Psoas muscle (tissue), 7 donors: ENCODE measurements at regions not wholly inside any gene's neighbourhood (a gene's known extent, or its start where the extent isn't known, plus 50 kb on each side); places are given as distances from the start of the nearest gene placed in this dataset.

ENCODE experiments used
- ATAC-seq, 4 donors: fragments of 200-7000 bp; cut with Tn5 transposase; one replicate each; pipeline ENCODE4 v1.9.1; 2020; ENCODE audit warnings: moderate library complexity in 3 of 4, mild to moderate bottlenecking in 2 of 4
- DNase-seq, 2 donors: peaks; one replicate each; pipeline ENCODE4 v3.0.0-alpha.2; 2020
- H3K27ac ChIP-seq: fragments of 200-600 bp; one replicate; pipeline ENCODE4 v1.8.0; 2022
- H3K27me3 ChIP-seq, 3 donors: fragments of 200-600 bp in 1 of 3; one replicate each; pipeline versions ENCODE4 v1.6.1 to v1.8.0; 2013 to 2022; ENCODE audit warnings: low read length in 2 of 3, mild to moderate bottlenecking in 2 of 3, moderate library complexity in 1 of 3; ENCODE audit not compliant: insufficient read depth in 3 of 3
- H3K36me3 ChIP-seq, 2 donors: fragments of 200-600 bp in 1 of 2; one replicate each; pipeline versions ENCODE4 v1.6.1 to v1.8.0; 2013 to 2022; ENCODE audit warnings: low read depth in 1 of 2, mild to moderate bottlenecking in 1 of 2, moderate library complexity in 1 of 2; ENCODE audit not compliant: insufficient read depth in 1 of 2
- H3K4me1 ChIP-seq: fragments of 200-600 bp; one replicate; pipeline ENCODE4 v1.8.0; 2022
- H3K4me3 ChIP-seq: fragments of 200-600 bp; one replicate; pipeline ENCODE4 v1.8.0; 2022; ENCODE audit warnings: mild to moderate bottlenecking
- H3K9me3 ChIP-seq: fragments of 200-600 bp; one replicate; pipeline ENCODE4 v1.8.0; 2022
- WGBS, 3 donors: extraction: QIAGEN DNeasy Blood & Tissue Kit; methylation state at CpG; one replicate each; pipeline versions ENCODE4 v1.1.6 to v1.1.7; 2013; 5-methylcytosine and 5-hydroxymethylcytosine counted together
- intact Hi-C, 2 donors: fragments of 100-400 bp; cut with DNase I; formaldehyde crosslinking; loops; one replicate each; pipeline versions ENCODE4 v1.11.0 to v1.14.2; 2022
- TF ChIP-seq, protein P1 (sequence below): fragments of 200-600 bp; IDR thresholded peaks from one replicate; pipeline ENCODE4 v1.8.0; 2022; ENCODE audit warnings: antibody characterized with exemption
- donor health status: healthy with polysubstance abuse.
- donor health status: DM: no; HTN: no; CAD: no; lungs with moderate emphysema.
- donor health status: Bipolar disorder and iron deficiency.
- donor health status: healthy.
- donor health status: DM: yes; HTN: yes; CAD: no.
- donor health status: DM: no; HTN: no; CAD: no.
- donor health status: DM: yes; HTN: yes; CAD: no.

DNA sequence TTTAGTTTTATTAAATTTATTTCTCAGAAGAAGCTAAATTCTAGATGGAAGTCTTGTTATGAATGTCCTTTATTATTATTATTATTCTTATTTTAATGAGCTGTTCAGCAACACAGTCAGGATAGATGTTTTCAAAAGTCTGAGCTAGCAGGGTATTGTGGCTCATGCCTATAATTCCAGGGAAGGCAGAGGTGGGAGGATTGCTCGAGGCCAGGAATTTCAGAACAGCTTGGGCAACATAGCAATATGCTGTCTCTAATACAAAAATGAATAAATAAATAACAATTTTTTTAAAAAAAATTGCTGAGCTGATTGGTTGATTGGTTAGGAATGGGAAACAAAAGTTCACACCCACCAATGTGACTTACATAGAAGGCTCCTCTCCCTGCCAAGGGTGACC lies 274.1 kb upstream of the CYRIA start:
- intact Hi-C loops = no loop called here
- H3K36me3 ChIP-seq = no peaks in the 10 kb centered on the region
- H3K4me3 ChIP-seq = no peak overlapping the region
- no peak overlapping the region for H3K27ac ChIP-seq
- H3K4me1 ChIP-seq = no peaks in the 10 kb centered on the region
- no peaks in the 10 kb centered on the region for H3K9me3 ChIP-seq
- H3K27me3 ChIP-seq = no peaks in the 10 kb centered on the region
- TF ChIP-seq, protein P1, sequence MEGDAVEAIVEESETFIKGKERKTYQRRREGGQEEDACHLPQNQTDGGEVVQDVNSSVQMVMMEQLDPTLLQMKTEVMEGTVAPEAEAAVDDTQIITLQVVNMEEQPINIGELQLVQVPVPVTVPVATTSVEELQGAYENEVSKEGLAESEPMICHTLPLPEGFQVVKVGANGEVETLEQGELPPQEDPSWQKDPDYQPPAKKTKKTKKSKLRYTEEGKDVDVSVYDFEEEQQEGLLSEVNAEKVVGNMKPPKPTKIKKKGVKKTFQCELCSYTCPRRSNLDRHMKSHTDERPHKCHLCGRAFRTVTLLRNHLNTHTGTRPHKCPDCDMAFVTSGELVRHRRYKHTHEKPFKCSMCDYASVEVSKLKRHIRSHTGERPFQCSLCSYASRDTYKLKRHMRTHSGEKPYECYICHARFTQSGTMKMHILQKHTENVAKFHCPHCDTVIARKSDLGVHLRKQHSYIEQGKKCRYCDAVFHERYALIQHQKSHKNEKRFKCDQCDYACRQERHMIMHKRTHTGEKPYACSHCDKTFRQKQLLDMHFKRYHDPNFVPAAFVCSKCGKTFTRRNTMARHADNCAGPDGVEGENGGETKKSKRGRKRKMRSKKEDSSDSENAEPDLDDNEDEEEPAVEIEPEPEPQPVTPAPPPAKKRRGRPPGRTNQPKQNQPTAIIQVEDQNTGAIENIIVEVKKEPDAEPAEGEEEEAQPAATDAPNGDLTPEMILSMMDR = no peak
- WGBS, 3 donors = 69 to 81% (median 69%) methylated on average over 1 of the region's 1 CpG
- no peak for DNase-seq
- no peak for ATAC-seq

DNA sequence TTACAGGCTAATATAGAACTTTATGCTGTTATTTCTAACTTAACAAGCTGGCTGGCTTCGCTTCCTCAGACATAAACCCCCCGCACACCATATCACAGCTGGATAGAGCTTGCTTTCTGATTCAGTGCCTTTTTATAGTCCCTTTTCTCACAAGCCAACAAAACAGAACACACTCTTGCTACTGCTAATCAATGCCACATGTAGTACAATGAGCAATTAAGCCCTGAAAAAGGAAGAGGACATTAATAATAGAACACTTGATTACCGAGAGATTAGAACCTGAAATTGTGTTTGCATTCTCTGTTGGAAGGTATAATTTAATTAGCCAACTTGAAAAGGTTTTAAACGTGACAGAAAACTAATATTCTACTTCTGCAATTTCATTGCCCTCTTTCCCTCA lies 267.7 kb upstream of the CYRIA start:
- intact Hi-C loops = no loop called here
- TF ChIP-seq, protein P1 = no peak
- DNase-seq (no peak), ATAC-seq (no peak)
- no peaks in the 10 kb centered on the region for H3K36me3 ChIP-seq
- H3K4me3 ChIP-seq = no peak overlapping the region
- no peaks in the 10 kb centered on the region for H3K27me3 ChIP-seq
- no peaks in the 10 kb centered on the region for H3K4me1 ChIP-seq
- no peaks in the 10 kb centered on the region for H3K9me3 ChIP-seq
- WGBS, 3 donors = 60 to 64% (median 63%) methylated on average over 4 of the region's 4 CpGs
- no peak overlapping the region for H3K27ac ChIP-seq

GRCh38 chr2:16932826-16933225 lies 267.2 kb upstream of the CYRIA start:
- TF ChIP-seq, protein P1 = no peak
- DNase-seq = no peak
- no peak for ATAC-seq
- Histone ChIP-seq H3K27ac (no peak overlapping the region), H3K4me3 (no peak overlapping the region), H3K36me3 (no peaks in the 10 kb centered on the region), H3K4me1 (no peaks in the 10 kb centered on the region), H3K27me3 (no peaks in the 10 kb centered on the region), H3K9me3 (no peaks in the 10 kb centered on the region)
- 87% methylated on average over 3 of the region's 3 CpGs for WGBS, 3 donors
- intact Hi-C loops = no loop called here

DNA sequence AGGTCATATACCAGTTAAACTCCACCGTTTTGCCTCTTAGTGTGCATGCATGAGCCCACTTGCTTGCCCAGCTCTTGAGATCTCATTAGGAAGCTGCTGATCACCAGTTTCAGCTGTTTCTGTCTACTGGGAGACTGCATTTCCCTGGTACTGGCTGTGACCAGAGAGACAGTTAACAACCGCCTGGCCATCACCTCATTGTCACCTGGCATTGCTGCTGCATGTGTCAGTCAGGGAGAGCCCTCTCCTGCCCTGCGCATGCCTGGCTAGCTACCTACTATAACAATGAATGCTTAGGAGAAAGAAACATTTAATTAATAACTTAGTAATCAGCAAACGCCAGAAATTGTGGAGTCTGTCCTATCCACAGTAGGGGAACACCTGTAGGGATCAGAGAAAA lies 265.8 kb upstream of the CYRIA start:
- no peak overlapping the region for H3K27ac ChIP-seq
- DNase-seq (no peak), ATAC-seq (no peak)
- TF ChIP-seq, protein P1 = no peak
- no peaks in the 10 kb centered on the region for H3K9me3 ChIP-seq
- no peaks in the 10 kb centered on the region for H3K27me3 ChIP-seq
- intact Hi-C loops = no loop called here
- H3K4me3 ChIP-seq = no peak overlapping the region
- WGBS, 3 donors = 77 to 80% (median 79%) methylated on average over 4 of the region's 4 CpGs
- no peaks in the 10 kb centered on the region for H3K36me3 ChIP-seq
- H3K4me1 ChIP-seq = no peaks in the 10 kb centered on the region

- no peaks in the 10 kb centered on the region for H3K27me3 ChIP-seq
- no peak for ATAC-seq
- DNase-seq = no peak
- H3K27ac ChIP-seq = no peak overlapping the region
- 93 to 96% (median 96%) methylated on average over 1 of the region's 1 CpG for WGBS, 3 donors
- no peaks in the 10 kb centered on the region for H3K36me3 ChIP-seq
- H3K9me3 ChIP-seq = no peaks in the 10 kb centered on the region
- H3K4me1 ChIP-seq = no peaks in the 10 kb centered on the region
- H3K4me3 ChIP-seq = no peak overlapping the region
- intact Hi-C loops = no loop called here
- TF ChIP-seq, protein P1 = no peak
These were observed 261.8 kb upstream of the CYRIA start for GRCh38 chr2:16927398-16927797.
